Stimulated activated CD4-positive, alpha-beta T cell treated with anti-CD3 and anti-CD28 coated beads, Interleukin-2, amount 100 ng/mL, for 48 hours (primary cell): ENCODE measurements at regions not wholly inside any gene's neighbourhood (a gene's known extent, or its start where the extent isn't known, plus 50 kb on each side); places are given as distances from the start of the nearest gene placed in this dataset.
"Not testable (repeated sequence)": the region's sequence is repeated elsewhere in the genome, so short reads cannot be mapped to it uniquely, and the experiment has no call there.

Experiments
- DNase-seq, 2 donors: peaks; one replicate each; pipeline ENCODE4 v3.0.0-alpha.2; 2020

- DNase-seq, result no peak
Measured at GRCh38 chr16:73427164-73427563, 379.2 kb upstream of the ZFHX3 start.

GRCh38 chr16:73426433-73427160 lies 378.7 kb upstream of the ZFHX3 start:
- no peak for DNase-seq

- no peak for DNase-seq
Measured at GRCh38 chr16:73420676-73421075, 372.7 kb upstream of the ZFHX3 start.

- no peak for DNase-seq
Measured at GRCh38 chr16:73420244-73420643, 372.3 kb upstream of the ZFHX3 start.

- DNase-seq, result no peak
Measured at GRCh38 chr16:73418691-73419090, 370.8 kb upstream of the ZFHX3 start.

GRCh38 chr16:73418051-73418450 lies 370.1 kb upstream of the ZFHX3 start:
- DNase-seq, result no peak

- DNase-seq, result no peak
Measured at GRCh38 chr16:73415286-73415685, 367.4 kb upstream of the ZFHX3 start.

GRCh38 chr16:73414638-73415037 lies 366.7 kb upstream of the ZFHX3 start:
- no peak for DNase-seq

- DNase-seq, result no peak
Measured at GRCh38 chr16:73413830-73414190, 365.9 kb upstream of the ZFHX3 start.

- DNase-seq, result no peak
Measured at GRCh38 chr16:73413091-73413829, 365.3 kb upstream of the ZFHX3 start.

GRCh38 chr16:73412416-73412815 lies 364.5 kb upstream of the ZFHX3 start:
- no peak for DNase-seq

GRCh38 chr16:73408716-73409115 lies 360.8 kb upstream of the ZFHX3 start:
- DNase-seq, result no peak

- no peak for DNase-seq
Measured at GRCh38 chr16:73408311-73408710, 360.4 kb upstream of the ZFHX3 start.

- no peak for DNase-seq
Measured at GRCh38 chr16:73405851-73406250, 357.9 kb upstream of the ZFHX3 start.

GRCh38 chr16:73404001-73404400 lies 356.1 kb upstream of the ZFHX3 start:
- DNase-seq, result no peak

- DNase-seq, result no peak
Measured at GRCh38 chr16:73403291-73403690, 355.4 kb upstream of the ZFHX3 start.

- no peak for DNase-seq
Measured at GRCh38 chr16:73400951-73401350, 353.0 kb upstream of the ZFHX3 start.

GRCh38 chr16:73399997-73400396 lies 352.1 kb upstream of the ZFHX3 start:
- no peak for DNase-seq

- DNase-seq, result no peak
Measured at GRCh38 chr16:73399486-73399885, 351.6 kb upstream of the ZFHX3 start.

- DNase-seq, result not testable (repeated sequence)
Measured at GRCh38 chr16:73398604-73399003, 350.7 kb upstream of the ZFHX3 start.

GRCh38 chr16:73396556-73396955 lies 348.6 kb upstream of the ZFHX3 start:
- DNase-seq, result no peak

- DNase-seq, result no peak
Measured at GRCh38 chr16:73390936-73391335, 343.0 kb upstream of the ZFHX3 start.

- no peak for DNase-seq
Measured at GRCh38 chr16:73390491-73390890, 342.6 kb upstream of the ZFHX3 start.

GRCh38 chr16:73389085-73389484 lies 341.2 kb upstream of the ZFHX3 start:
- no peak for DNase-seq

- DNase-seq, result no peak
Measured at GRCh38 chr16:73387979-73388378, 340.1 kb upstream of the ZFHX3 start.
